DOHH2 (cell line): ENCODE measurements at regions not wholly inside any gene's neighbourhood (a gene's known extent, or its start where the extent isn't known, plus 50 kb on each side); places are given as distances from the start of the nearest gene placed in this dataset.

Experiments
- CTCF ChIP-seq: fragments of 200-600 bp; sonication (generic); IDR thresholded peaks from one replicate; pipeline ENCODE4 v1.5.1; 2014; ENCODE audit warnings: antibody characterized with exemption, mild to moderate bottlenecking, low read depth, low read length; ENCODE audit not compliant: poor library complexity, severe bottlenecking
- EZH2phosphoT487 ChIP-seq: fragments of 200-600 bp; sonication (generic); IDR thresholded peaks from 2 replicates; pipeline ENCODE4 v1.6.1; 2017; ENCODE audit warnings: borderline replicate concordance, mild to moderate bottlenecking, antibody characterized with exemption, low read length, moderate library complexity, mixed read lengths

DNA sequence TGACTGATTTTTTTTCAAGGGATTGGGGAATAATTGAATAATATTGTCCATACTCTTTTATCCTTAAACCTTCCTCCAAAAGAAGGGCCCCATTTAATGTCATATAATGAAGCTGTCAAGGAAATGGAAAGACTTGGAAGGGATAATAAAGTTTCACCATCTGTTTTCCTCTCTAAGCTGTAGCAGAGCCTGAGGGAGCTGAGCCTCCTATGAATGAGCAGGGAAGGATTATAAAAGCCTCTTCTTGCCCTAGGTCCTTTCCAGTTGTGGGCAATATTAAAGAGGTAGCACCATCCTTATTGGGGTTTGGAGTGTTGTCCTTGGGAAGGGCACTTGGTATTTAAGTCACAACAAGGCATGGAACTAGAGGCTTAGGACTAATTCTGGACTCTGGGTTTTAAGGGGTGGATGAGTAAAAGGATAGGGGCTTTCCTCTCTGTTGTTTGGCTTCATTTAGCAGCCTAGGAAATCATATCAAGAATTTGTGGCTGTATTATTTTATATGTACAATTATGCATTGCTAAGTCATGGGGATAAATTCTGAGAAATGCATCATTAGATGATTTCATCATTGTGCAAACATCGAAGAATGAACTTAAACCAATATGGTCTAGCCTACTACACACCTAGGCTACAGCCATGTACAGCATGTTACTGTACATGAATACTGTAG, 408.5 kb upstream of the DCN start:
- TF ChIP-seq CTCF (no peak), EZH2phosphoT487 (no peak)
